Osteoblast (primary cell): ENCODE measurements at regions not wholly inside any gene's neighbourhood (a gene's known extent, or its start where the extent isn't known, plus 50 kb on each side); places are given as distances from the start of the nearest gene placed in this dataset.

Source experiments
- DNase-seq: peaks from one replicate; pipeline ENCODE4 v3.0.0; 2011; ENCODE audit warnings: low spot score, mixed read lengths; ENCODE audit not compliant: insufficient read length; ENCODE audit errors: missing footprints
- H2AFZ ChIP-seq: 2 replicates; pipeline ENCODE4 v1.6.0; 2011; ENCODE audit warnings: mild to moderate bottlenecking, low read length
- H3K27ac ChIP-seq: 2 replicates; pipeline ENCODE4 v1.5.1; 2011; ENCODE audit warnings: mild to moderate bottlenecking, low read depth, low read length, moderate library complexity
- H3K27me3 ChIP-seq: 2 replicates; pipeline ENCODE4 v1.6.0; 2012; ENCODE audit warnings: mild to moderate bottlenecking, control low read depth, inconsistent platforms, low read length, moderate library complexity; ENCODE audit not compliant: insufficient read depth
- H3K36me3 ChIP-seq: 2 replicates; pipeline ENCODE4 v1.5.1; 2011; ENCODE audit warnings: mild to moderate bottlenecking, low read length, control low read depth, moderate library complexity; ENCODE audit not compliant: insufficient read depth
- H3K4me1 ChIP-seq: 2 replicates; pipeline ENCODE4 v1.5.1; 2011; ENCODE audit warnings: mild to moderate bottlenecking, low read length, control low read depth, moderate library complexity; ENCODE audit not compliant: insufficient read depth
- H3K4me2 ChIP-seq: 2 replicates; pipeline ENCODE4 v1.6.0; 2011; ENCODE audit warnings: mild to moderate bottlenecking, low read length; ENCODE audit not compliant: insufficient read depth
- H3K4me3 ChIP-seq: fragments of 200-600 bp; sonication (generic); 3 replicates; pipeline ENCODE4 v1.5.1; 2012; ENCODE audit warnings: mild to moderate bottlenecking, low read length, inconsistent platforms; ENCODE audit not compliant: insufficient read depth
- H3K79me2 ChIP-seq: 2 replicates; pipeline ENCODE4 v1.6.0; 2012; ENCODE audit warnings: mild to moderate bottlenecking, low read length, control low read depth, inconsistent platforms; ENCODE audit not compliant: insufficient read depth
- H3K9me3 ChIP-seq: 2 replicates; pipeline ENCODE4 v1.5.1; 2011; ENCODE audit warnings: low read depth, low read length, control low read depth
- H4K20me1 ChIP-seq: 2 replicates; pipeline ENCODE4 v1.6.0; 2012; ENCODE audit warnings: mild to moderate bottlenecking, low read length, control low read depth; ENCODE audit not compliant: insufficient read depth
- TF ChIP-seq, protein P1 (sequence below): IDR thresholded peaks from 2 replicates; pipeline ENCODE4 v1.5.1; 2011; ENCODE audit warnings: mild to moderate bottlenecking, low read depth, low read length, moderate library complexity; ENCODE audit errors: extremely low read depth

GRCh38 chr3:33947272-33948195, 149.1 kb downstream of the PDCD6IP start:
- Histone ChIP-seq H3K4me1 (no peaks in the 10 kb centered on the region), H3K27ac (no peak overlapping the region), H3K79me2 (no peaks in the 10 kb centered on the region), H3K9me3 (no peaks in the 10 kb centered on the region), H2AFZ (no peak overlapping the region), H3K4me3 (no peak overlapping the region), H3K4me2 (no peak overlapping the region), H3K27me3 (peaks cover 3% of the 10 kb centered on the region), H4K20me1 (no peaks in the 10 kb centered on the region), H3K36me3 (no peaks in the 10 kb centered on the region)
- no peak for DNase-seq
- TF ChIP-seq, protein P1, sequence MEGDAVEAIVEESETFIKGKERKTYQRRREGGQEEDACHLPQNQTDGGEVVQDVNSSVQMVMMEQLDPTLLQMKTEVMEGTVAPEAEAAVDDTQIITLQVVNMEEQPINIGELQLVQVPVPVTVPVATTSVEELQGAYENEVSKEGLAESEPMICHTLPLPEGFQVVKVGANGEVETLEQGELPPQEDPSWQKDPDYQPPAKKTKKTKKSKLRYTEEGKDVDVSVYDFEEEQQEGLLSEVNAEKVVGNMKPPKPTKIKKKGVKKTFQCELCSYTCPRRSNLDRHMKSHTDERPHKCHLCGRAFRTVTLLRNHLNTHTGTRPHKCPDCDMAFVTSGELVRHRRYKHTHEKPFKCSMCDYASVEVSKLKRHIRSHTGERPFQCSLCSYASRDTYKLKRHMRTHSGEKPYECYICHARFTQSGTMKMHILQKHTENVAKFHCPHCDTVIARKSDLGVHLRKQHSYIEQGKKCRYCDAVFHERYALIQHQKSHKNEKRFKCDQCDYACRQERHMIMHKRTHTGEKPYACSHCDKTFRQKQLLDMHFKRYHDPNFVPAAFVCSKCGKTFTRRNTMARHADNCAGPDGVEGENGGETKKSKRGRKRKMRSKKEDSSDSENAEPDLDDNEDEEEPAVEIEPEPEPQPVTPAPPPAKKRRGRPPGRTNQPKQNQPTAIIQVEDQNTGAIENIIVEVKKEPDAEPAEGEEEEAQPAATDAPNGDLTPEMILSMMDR = no peak

GRCh38 chr3:33949074-33949473, 150.6 kb downstream of the PDCD6IP start:
- no peak for DNase-seq
- peaks cover 3% of the 10 kb centered on the region for H3K27me3 ChIP-seq

GRCh38 chr3:33954956-33955355, 156.5 kb downstream of the PDCD6IP start:
- no peak for DNase-seq
- Histone ChIP-seq H3K4me3 (no peak overlapping the region), H3K36me3 (no peaks in the 10 kb centered on the region), H3K9me3 (no peaks in the 10 kb centered on the region), H3K4me2 (no peak overlapping the region), H2AFZ (no peak overlapping the region), H3K4me1 (no peaks in the 10 kb centered on the region), H3K27ac (no peak overlapping the region), H3K27me3 (no peaks in the 10 kb centered on the region), H4K20me1 (no peaks in the 10 kb centered on the region), H3K79me2 (no peaks in the 10 kb centered on the region)
- TF ChIP-seq, protein P1 = no peak

More at GRCh38 chr3:33949074-33949473, 150.6 kb downstream of the PDCD6IP start:
- Histone ChIP-seq H4K20me1 (no peaks in the 10 kb centered on the region), H3K36me3 (no peaks in the 10 kb centered on the region), H3K4me3 (no peak overlapping the region), H3K4me2 (no peak overlapping the region), H3K27ac (no peak overlapping the region), H2AFZ (no peak overlapping the region), H3K9me3 (no peaks in the 10 kb centered on the region), H3K4me1 (no peaks in the 10 kb centered on the region), H3K79me2 (no peaks in the 10 kb centered on the region)
- TF ChIP-seq, protein P1 = no peak

DNA sequence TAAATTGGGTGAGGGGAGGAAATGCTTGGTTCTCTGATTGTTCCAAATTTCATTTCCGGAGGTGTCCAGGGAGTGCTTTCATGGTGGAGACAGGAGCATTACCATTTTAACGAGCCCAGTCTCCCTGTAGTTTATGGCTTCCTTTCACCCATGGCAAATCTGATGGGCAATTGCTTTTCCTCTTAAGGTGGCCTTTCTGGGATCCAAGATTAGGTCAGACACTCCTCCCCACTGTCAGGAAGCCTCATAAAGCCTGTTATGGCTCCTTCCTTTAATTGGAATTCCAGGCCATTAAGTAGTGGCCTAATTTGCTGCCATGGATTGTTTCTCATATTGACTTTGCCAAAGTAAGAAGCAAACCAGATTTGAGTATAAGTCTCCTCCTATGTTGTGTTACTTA, 157.8 kb downstream of the PDCD6IP start:
- Histone ChIP-seq H4K20me1 (no peaks in the 10 kb centered on the region), H3K36me3 (no peaks in the 10 kb centered on the region), H3K27me3 (no peaks in the 10 kb centered on the region), H2AFZ (no peak overlapping the region), H3K9me3 (no peaks in the 10 kb centered on the region), H3K79me2 (no peaks in the 10 kb centered on the region), H3K4me3 (no peak overlapping the region), H3K4me2 (no peak overlapping the region), H3K27ac (no peak overlapping the region), H3K4me1 (no peaks in the 10 kb centered on the region)
- no peak for DNase-seq
- TF ChIP-seq, protein P1 = no peak
